Upper lobe of left lung (tissue), 6 donors: ENCODE measurements at regions not wholly inside any gene's neighbourhood (a gene's known extent, or its start where the extent isn't known, plus 50 kb on each side); places are given as distances from the start of the nearest gene placed in this dataset.
A peak's percentile ranks its signal among the peaks of the same experiment; 100 is the strongest.

ENCODE experiments used
- ATAC-seq, 2 donors: fragments of 200-7000 bp; cut with Tn5 transposase; one replicate each; pipeline ENCODE4 v1.9.1; 2022; ENCODE audit warnings: mild to moderate bottlenecking in 2 of 2, moderate library complexity in 2 of 2; ENCODE audit not compliant: low FRiP score in 2 of 2
- DNase-seq, 2 donors: peaks; one replicate each; pipeline ENCODE4 v3.0.0-alpha.2; 2019 to 2020
- H3K27ac ChIP-seq, 4 donors: fragments of 200-600 bp; sonication (generic); one replicate each; pipeline ENCODE4 v1.5.1; 2016 to 2019
- H3K27me3 ChIP-seq, 4 donors: fragments of 200-600 bp; sonication (generic); one replicate each; pipeline ENCODE4 v1.5.1; 2017 to 2019
- H3K36me3 ChIP-seq, 4 donors: fragments of 200-600 bp; sonication (generic); one replicate each; pipeline ENCODE4 v1.5.1; 2016 to 2019
- H3K4me1 ChIP-seq, 4 donors: fragments of 200-600 bp; sonication (generic); one replicate each; pipeline ENCODE4 v1.5.1; 2018 to 2019
- H3K4me3 ChIP-seq, 4 donors: fragments of 200-600 bp; sonication (generic); one replicate each; pipeline ENCODE4 v1.5.1; 2017 to 2019; ENCODE audit warnings: mild to moderate bottlenecking in 2 of 4, moderate library complexity in 1 of 4
- H3K9me3 ChIP-seq, 4 donors: fragments of 200-600 bp; sonication (generic); one replicate each; pipeline ENCODE4 v1.5.1; 2018 to 2019
- CTCF ChIP-seq, 6 experiments: fragments of 450-650 bp in 4 of 6; fragments of 200-600 bp in 2 of 6; sonication (generic) in 2 of 6; IDR thresholded peaks; one replicate each; pipeline ENCODE4 v1.5.1; 2016 to 2019; ENCODE audit warnings: antibody characterized with exemption in 6 of 6
- EP300 ChIP-seq, 4 donors: sonication (generic); formaldehyde crosslinking; IDR thresholded peaks; one replicate each; pipeline ENCODE4 v1.5.1; 2017; ENCODE audit warnings: antibody characterized with exemption in 4 of 4, control low read depth in 2 of 4
- POLR2A ChIP-seq, 4 donors: fragments of 450-650 bp; IDR thresholded peaks; one replicate each; pipeline ENCODE4 v1.5.1; 2016 to 2017; ENCODE audit warnings: antibody characterized with exemption in 4 of 4, mild to moderate bottlenecking in 2 of 4
- POLR2AphosphoS5 ChIP-seq, 2 donors: sonication (generic); formaldehyde crosslinking; IDR thresholded peaks; one replicate each; pipeline ENCODE4 v1.5.1; 2017; ENCODE audit warnings: antibody characterized with exemption in 2 of 2
- WGBS, 2 donors: methylation state at CpG; one replicate each; pipeline ENCODE4 v1.1.5; 2017 to 2018; 5-methylcytosine and 5-hydroxymethylcytosine counted together
- donor health status: DM: no; HTN: no; CAD: no; lungs with moderate emphysema.
- donor health status: DM: no; HTN: yes; CAD: no; lungs with severe emphysema.

DNA sequence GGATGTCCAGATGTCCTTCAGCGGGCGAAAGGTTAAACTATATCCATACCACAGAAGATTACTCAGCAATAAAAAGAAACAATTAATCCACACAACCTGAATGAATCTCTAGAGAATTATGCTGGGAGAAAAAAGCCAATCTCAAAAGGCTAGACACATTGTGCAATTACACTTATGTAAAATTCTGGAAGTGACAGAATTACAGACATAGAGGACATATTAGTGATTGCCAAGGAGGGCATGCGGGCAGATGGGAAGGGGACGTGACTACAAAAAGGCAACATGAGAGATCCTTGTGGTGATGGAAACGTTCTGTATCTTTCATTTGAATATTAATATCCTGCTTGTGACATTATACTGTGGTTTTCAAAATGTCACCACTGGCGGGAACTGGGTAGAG, 103.5 kb upstream of the BMAL1 start:
- Histone ChIP-seq H3K4me3 (no peak overlapping the region), H3K27ac (no peak overlapping the region), H3K27me3 (no peaks in the 10 kb centered on the region), H3K36me3 (no peaks in the 10 kb centered on the region), H3K4me1 (peaks cover 0 to 4% (median 0%) of the 10 kb centered on the region in 4 donors), H3K9me3 (no peaks in the 10 kb centered on the region)
- ATAC-seq (no peak), DNase-seq (no peak)
- no peak for TF ChIP-seq CTCF (IDR thresholded peaks at IDR 0.05)
- no peak for TF ChIP-seq POLR2AphosphoS5 (IDR thresholded peaks at IDR 0.05)
- no peak for TF ChIP-seq EP300 (IDR thresholded peaks at IDR 0.05)
- WGBS, 2 donors: 78 to 79% methylated on average over 6 of the region's 6 CpGs

- TF ChIP-seq POLR2AphosphoS5 (IDR thresholded peaks at IDR 0.05): no peak
- TF ChIP-seq CTCF (IDR thresholded peaks at IDR 0.05): peak in 5 of 6 experiments; percentile 19 to 30 (median 25)
- no peak for DNase-seq
- H3K4me3 ChIP-seq: no peak overlapping the region
- WGBS, 2 donors: 6 to 14% methylated on average over 6 of the region's 6 CpGs
- no peaks in the 10 kb centered on the region for H3K36me3 ChIP-seq
- H3K27ac ChIP-seq: no peak overlapping the region
- no peaks in the 10 kb centered on the region for H3K27me3 ChIP-seq
- H3K9me3 ChIP-seq: peaks cover 0 to 3% (median 1%) of the 10 kb centered on the region in 4 donors
- peaks cover 3 to 11% (median 7%) of the 10 kb centered on the region in 4 donors for H3K4me1 ChIP-seq
- peak in 1 of 2 donors; percentile 70 for ATAC-seq
Measured at GRCh38 chr11:13183094-13183825, 94.3 kb upstream of the BMAL1 start.

GRCh38 chr11:13183826-13184196, 93.8 kb upstream of the BMAL1 start:
- no peak for TF ChIP-seq POLR2AphosphoS5 (IDR thresholded peaks at IDR 0.05)
- TF ChIP-seq EP300 (IDR thresholded peaks at IDR 0.05): no peak
- Histone ChIP-seq H3K4me1 (peaks cover 3 to 11% (median 7%) of the 10 kb centered on the region in 4 donors), H3K9me3 (peaks cover 0 to 7% (median 3%) of the 10 kb centered on the region in 4 donors), H3K4me3 (no peak overlapping the region), H3K27me3 (no peaks in the 10 kb centered on the region), H3K27ac (no peak overlapping the region), H3K36me3 (no peaks in the 10 kb centered on the region)
- no peak for DNase-seq
- peak in 1 of 2 donors; percentile 19 for ATAC-seq
- 76 to 82% methylated on average over 1 of the region's 1 CpG for WGBS, 2 donors

GRCh38 chr11:13184295-13184794, 93.2 kb upstream of the BMAL1 start:
- ATAC-seq (peak; percentile 28 to 84), DNase-seq (peak in 1 of 2 donors; percentile 27)
- H3K4me3 ChIP-seq: no peak overlapping the region
- no peak overlapping the region for H3K27ac ChIP-seq
- 66 to 80% methylated on average over 8 to 9 of the region's 9 CpGs for WGBS, 2 donors
- H3K27me3 ChIP-seq: no peaks in the 10 kb centered on the region
- peaks cover 0 to 8% (median 3%) of the 10 kb centered on the region in 4 donors for H3K9me3 ChIP-seq
- TF ChIP-seq CTCF (IDR thresholded peaks at IDR 0.05) (no peak), POLR2A (IDR thresholded peaks at IDR 0.05) (no peak), EP300 (IDR thresholded peaks at IDR 0.05) (no peak), POLR2AphosphoS5 (IDR thresholded peaks at IDR 0.05) (no peak)
- H3K4me1 ChIP-seq: peaks cover 3 to 11% (median 7%) of the 10 kb centered on the region in 4 donors
- no peaks in the 10 kb centered on the region for H3K36me3 ChIP-seq

DNA sequence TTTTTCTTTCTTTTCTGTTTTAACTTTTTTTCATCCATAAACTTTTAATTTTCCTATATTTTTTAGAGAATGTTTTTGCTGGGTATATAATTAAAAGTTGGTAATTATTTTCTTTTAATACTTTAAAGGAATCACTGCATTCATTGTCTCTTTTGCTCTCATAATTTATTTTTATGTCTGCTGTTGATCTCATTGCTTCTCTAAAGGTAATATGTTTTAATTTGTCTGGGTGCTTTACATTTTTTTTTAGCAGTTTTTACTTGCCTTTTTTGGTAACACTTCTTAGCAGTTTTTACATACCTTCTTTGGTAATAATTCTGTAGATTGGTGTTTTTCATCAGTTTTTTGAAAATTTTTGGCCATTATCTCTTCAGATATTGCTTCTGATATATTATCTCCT, 89.4 kb upstream of the BMAL1 start:
- ATAC-seq: no peak
- peaks cover 3 to 9% (median 4%) of the 10 kb centered on the region in 4 donors for H3K4me1 ChIP-seq

More for the DNA sequence above, 89.4 kb upstream of the BMAL1 start:
- H3K9me3 ChIP-seq: peaks cover 0 to 8% (median 3%) of the 10 kb centered on the region in 4 donors
- no peak for TF ChIP-seq CTCF (IDR thresholded peaks at IDR 0.05)
- no peak for TF ChIP-seq POLR2A (IDR thresholded peaks at IDR 0.05)
- TF ChIP-seq POLR2AphosphoS5 (IDR thresholded peaks at IDR 0.05): no peak
- TF ChIP-seq EP300 (IDR thresholded peaks at IDR 0.05): no peak
- H3K4me3 ChIP-seq: no peak overlapping the region
- no peak for DNase-seq
- H3K27me3 ChIP-seq: no peaks in the 10 kb centered on the region
- no peak overlapping the region for H3K27ac ChIP-seq
- no peaks in the 10 kb centered on the region for H3K36me3 ChIP-seq
